Body of pancreas (tissue), 4 donors: ENCODE measurements at regions not wholly inside any gene's neighbourhood (a gene's known extent, or its start where the extent isn't known, plus 50 kb on each side); places are given as distances from the start of the nearest gene placed in this dataset.

Experiments
- POLR2A ChIP-seq, 3 donors: fragments of 450-650 bp; IDR thresholded peaks; one replicate each; pipeline ENCODE4 v1.6.1; 2016; ENCODE audit warnings: antibody characterized with exemption in 3 of 3, mild to moderate bottlenecking in 2 of 3
- TF ChIP-seq, protein P1 (sequence below), 7 experiments: fragments of 450-650 bp in 4 of 7; fragments of 200-600 bp in 3 of 7; sonication (generic) in 3 of 7; IDR thresholded peaks; one replicate each; pipeline ENCODE4 v1.5.1; 2016 to 2019; ENCODE audit warnings: antibody characterized with exemption in 7 of 7

DNA sequence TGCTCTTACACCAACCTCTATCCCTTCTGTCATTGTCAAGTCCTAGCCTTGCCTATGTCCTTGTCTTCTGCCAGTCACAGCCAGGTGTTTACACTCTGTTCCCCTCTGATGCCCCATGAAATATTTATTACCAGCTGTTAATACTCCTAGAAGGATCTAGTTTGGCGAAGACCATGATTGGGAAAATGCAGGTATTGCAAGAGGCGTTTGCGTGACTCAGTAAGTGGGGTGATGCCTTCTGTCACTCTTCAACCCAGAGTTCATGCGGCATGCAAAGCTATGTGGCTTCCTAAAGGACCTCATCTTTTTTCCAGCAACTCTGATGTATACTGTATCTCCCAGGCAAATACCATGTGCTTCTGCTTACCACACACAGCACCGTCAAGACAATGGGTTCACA lies 81.8 kb upstream of the GJB6 start:
- TF ChIP-seq, protein P1, sequence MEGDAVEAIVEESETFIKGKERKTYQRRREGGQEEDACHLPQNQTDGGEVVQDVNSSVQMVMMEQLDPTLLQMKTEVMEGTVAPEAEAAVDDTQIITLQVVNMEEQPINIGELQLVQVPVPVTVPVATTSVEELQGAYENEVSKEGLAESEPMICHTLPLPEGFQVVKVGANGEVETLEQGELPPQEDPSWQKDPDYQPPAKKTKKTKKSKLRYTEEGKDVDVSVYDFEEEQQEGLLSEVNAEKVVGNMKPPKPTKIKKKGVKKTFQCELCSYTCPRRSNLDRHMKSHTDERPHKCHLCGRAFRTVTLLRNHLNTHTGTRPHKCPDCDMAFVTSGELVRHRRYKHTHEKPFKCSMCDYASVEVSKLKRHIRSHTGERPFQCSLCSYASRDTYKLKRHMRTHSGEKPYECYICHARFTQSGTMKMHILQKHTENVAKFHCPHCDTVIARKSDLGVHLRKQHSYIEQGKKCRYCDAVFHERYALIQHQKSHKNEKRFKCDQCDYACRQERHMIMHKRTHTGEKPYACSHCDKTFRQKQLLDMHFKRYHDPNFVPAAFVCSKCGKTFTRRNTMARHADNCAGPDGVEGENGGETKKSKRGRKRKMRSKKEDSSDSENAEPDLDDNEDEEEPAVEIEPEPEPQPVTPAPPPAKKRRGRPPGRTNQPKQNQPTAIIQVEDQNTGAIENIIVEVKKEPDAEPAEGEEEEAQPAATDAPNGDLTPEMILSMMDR (IDR thresholded peaks at IDR 0.05): no peak
- TF ChIP-seq POLR2A (IDR thresholded peaks at IDR 0.05): no peak
